PFSK-1 (cell line): ENCODE measurements at regions not wholly inside any gene's neighbourhood (a gene's known extent, or its start where the extent isn't known, plus 50 kb on each side); places are given as distances from the start of the nearest gene placed in this dataset.

Experiments
- FOXP2 ChIP-seq: optimal IDR thresholded peaks from 2 replicates; pipeline ENCODE3; 2011; ENCODE audit warnings: borderline replicate concordance, control low read depth, inconsistent platforms; ENCODE audit not compliant: insufficient read depth; ENCODE audit errors: extremely low read length, extremely low read depth
- POLR2AphosphoS5 ChIP-seq: IDR thresholded peaks from 2 replicates; pipeline ENCODE4 v1.6.1; 2012; ENCODE audit warnings: low read depth, mild to moderate bottlenecking, control low read depth, low read length, moderate library complexity
- REST ChIP-seq, 2 experiments: IDR thresholded peaks; 2 replicates each; pipeline versions ENCODE4 v1.6.1 to v1.8.0; 2011 to 2012; ENCODE audit warnings: low read depth in 2 of 2, low read length in 2 of 2, control low read depth in 1 of 2, inconsistent platforms in 1 of 2, mild to moderate bottlenecking in 1 of 2, moderate library complexity in 1 of 2; ENCODE audit not compliant: insufficient read depth in 1 of 2
- SIN3A ChIP-seq: IDR thresholded peaks from 2 replicates; pipeline ENCODE4 v1.6.1; 2012; ENCODE audit warnings: mild to moderate bottlenecking, low read length, moderate library complexity, borderline replicate concordance; ENCODE audit not compliant: insufficient read depth
- TAF1 ChIP-seq: IDR thresholded peaks from 2 replicates; pipeline ENCODE4 v1.6.1; 2012; ENCODE audit warnings: low read length, control low read depth, borderline replicate concordance; ENCODE audit not compliant: insufficient read depth

- TF ChIP-seq REST (IDR thresholded peaks at IDR 0.05; ENCODE audit: insufficient read depth in 1 of 2, low read depth in 2 of 2, low read length in 2 of 2) = no peak
- TF ChIP-seq TAF1 = no peak
- no peak for TF ChIP-seq POLR2AphosphoS5
- no peak for TF ChIP-seq SIN3A
- no peak for TF ChIP-seq FOXP2
Measured at GRCh38 chr5:74401946-74402320, 238.6 kb downstream of the ENC1 start.
